ENCODE measurements at regions not wholly inside any gene's neighbourhood (a gene's known extent, or its start where the extent isn't known, plus 50 kb on each side); places are given as distances from the start of the nearest gene placed in this dataset.

GRCh38 chr3:43814461-43814860 is 123.7 kb downstream of the ABHD5 start:
- H2BK5ac ChIP-seq (ENCODE audit: insufficient read length, low read length), result no peak overlapping the region
- no peak overlapping the region for H3K27ac ChIP-seq (ENCODE audit: insufficient read length, low read depth, low read length)
- Mint-ChIP-seq H3K9me3 (no peaks in the 10 kb centered on the region), H3K36me3 (ENCODE audit: insufficient read depth in 1 of 3, low read depth in 3 of 3) (no peaks in the 10 kb centered on the region), H3K4me3 (no peak overlapping the region), H3K4me1 (peaks cover 0 to 6% of the 10 kb centered on the region in 2 experiments; a peak in 1 of 4 replicates), H3K27me3 (ENCODE audit: low read depth) (peaks cover 3% of the 10 kb centered on the region), H3K27ac (no peak overlapping the region)
- H3K79me2 ChIP-seq (ENCODE audit: insufficient read depth, low read length), result no peaks in the 10 kb centered on the region
- H3K4me1 ChIP-seq (ENCODE audit: insufficient read depth, low read length), result no peaks in the 10 kb centered on the region
- no peak for DNase-seq
- H3K23me2 ChIP-seq (ENCODE audit: insufficient read length, low read depth, low read length, poor library complexity, severe bottlenecking), result no peaks in the 10 kb centered on the region
- H3K14ac ChIP-seq (ENCODE audit: insufficient read depth, low read length), result no peak overlapping the region
- WGBS (ENCODE audit: extremely low coverage, insufficient read length, low lambda C conversion rate), result no CpG with 5 or more reads among the region's 1 CpG
- no peak overlapping the region for H2BK12ac ChIP-seq (ENCODE audit: insufficient read length, low read depth, low read length)
- H3K79me1 ChIP-seq (ENCODE audit: insufficient read depth, low read depth, low read length, poor library complexity, severe bottlenecking), result no peaks in the 10 kb centered on the region
- no peak overlapping the region for H4K8ac ChIP-seq (replicated peaks; ENCODE audit: insufficient read length, low read depth, low read length)
- H3K18ac ChIP-seq (ENCODE audit: insufficient read length, low read depth, low read length), result no peak overlapping the region
- no peak overlapping the region for H3K23ac ChIP-seq (ENCODE audit: insufficient read length, low read depth, low read length)
- H2AK5ac ChIP-seq (ENCODE audit: insufficient read length, low read length), result no peak overlapping the region
- no peak overlapping the region for H2BK120ac ChIP-seq (ENCODE audit: low read depth, low read length, poor library complexity, severe bottlenecking)
- no peak overlapping the region for H2BK20ac ChIP-seq (ENCODE audit: low read depth, low read length, poor library complexity, severe bottlenecking)
- H4K20me1 ChIP-seq (ENCODE audit: control insufficient read depth, insufficient read depth, insufficient read length), result no peaks in the 10 kb centered on the region
- no peak overlapping the region for H3K56ac ChIP-seq (ENCODE audit: insufficient read length, low read depth, low read length)
- no peak overlapping the region for H3K9ac ChIP-seq (ENCODE audit: extremely low read depth, insufficient read length, low read length)
- TF ChIP-seq CTCF (conservative IDR thresholded peaks at IDR 0.05), result no peak
- no peak overlapping the region for H2AFZ ChIP-seq (ENCODE audit: low read length)
- H3K4me2 ChIP-seq (ENCODE audit: insufficient read depth, insufficient read length, low read length), result no peak overlapping the region
- H4K91ac ChIP-seq (ENCODE audit: insufficient read length, low read depth, low read length), result no peak overlapping the region
- H3K4ac ChIP-seq (ENCODE audit: low read depth, low read length), result no peak overlapping the region
- no peaks in the 10 kb centered on the region for H3K9me3 ChIP-seq (ENCODE audit: control insufficient read depth, low read depth, low read length)
- H2BK15ac ChIP-seq (ENCODE audit: low read depth, low read length), result no peak overlapping the region
- H3K27me3 ChIP-seq (ENCODE audit: insufficient read depth, low read length), result no peaks in the 10 kb centered on the region
- no peak overlapping the region for H3T11ph ChIP-seq (ENCODE audit: low read length)
- H4K5ac ChIP-seq (ENCODE audit: insufficient read length, low read depth, low read length), result no peak overlapping the region

Data from H9 (cell line).